ENCODE measurements at regions not wholly inside any gene's neighbourhood (a gene's known extent, or its start where the extent isn't known, plus 50 kb on each side); places are given as distances from the start of the nearest gene placed in this dataset.

DNA sequence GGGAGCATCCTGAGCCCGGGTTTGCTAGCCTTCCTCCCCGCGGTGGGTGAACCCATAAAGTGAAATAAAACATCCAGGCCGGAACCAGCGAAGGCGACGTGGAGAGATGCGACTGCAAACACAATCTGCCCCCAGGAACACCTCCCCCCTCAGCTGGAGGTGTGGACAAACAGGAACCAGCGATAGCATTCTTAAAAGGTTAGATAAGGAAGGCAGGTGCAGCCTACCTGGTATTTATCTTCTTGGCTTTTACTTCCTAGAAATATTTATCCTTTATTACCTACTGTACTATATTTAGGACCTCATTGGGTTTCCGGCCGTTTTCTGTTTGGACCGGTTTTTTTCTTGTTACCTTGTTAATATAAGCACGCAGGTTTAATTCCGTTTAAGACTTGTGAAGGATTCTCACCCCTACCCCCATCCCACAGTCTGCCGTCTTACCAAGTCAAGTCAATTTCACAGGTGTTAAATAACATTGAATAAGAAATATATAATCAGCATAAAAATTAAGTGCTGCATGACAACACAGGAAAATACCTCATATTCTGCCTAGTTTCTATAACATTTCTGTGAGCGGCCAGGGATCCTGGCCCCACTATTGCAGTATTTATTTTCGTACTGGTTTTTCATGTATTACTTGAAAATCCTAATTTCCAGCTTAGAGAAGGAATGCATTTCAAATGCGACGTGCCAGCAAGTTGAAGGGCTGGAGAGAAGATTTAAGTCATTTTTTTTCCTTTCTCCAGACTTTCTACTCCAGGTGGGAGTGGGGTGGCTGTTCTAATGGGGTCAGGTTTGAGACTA is 224.0 kb upstream of the ID2 start:
- no peaks in the 10 kb centered on the region for H3K4me1 Mint-ChIP-seq (ENCODE audit: low read depth)
- TF ChIP-seq, protein P1, sequence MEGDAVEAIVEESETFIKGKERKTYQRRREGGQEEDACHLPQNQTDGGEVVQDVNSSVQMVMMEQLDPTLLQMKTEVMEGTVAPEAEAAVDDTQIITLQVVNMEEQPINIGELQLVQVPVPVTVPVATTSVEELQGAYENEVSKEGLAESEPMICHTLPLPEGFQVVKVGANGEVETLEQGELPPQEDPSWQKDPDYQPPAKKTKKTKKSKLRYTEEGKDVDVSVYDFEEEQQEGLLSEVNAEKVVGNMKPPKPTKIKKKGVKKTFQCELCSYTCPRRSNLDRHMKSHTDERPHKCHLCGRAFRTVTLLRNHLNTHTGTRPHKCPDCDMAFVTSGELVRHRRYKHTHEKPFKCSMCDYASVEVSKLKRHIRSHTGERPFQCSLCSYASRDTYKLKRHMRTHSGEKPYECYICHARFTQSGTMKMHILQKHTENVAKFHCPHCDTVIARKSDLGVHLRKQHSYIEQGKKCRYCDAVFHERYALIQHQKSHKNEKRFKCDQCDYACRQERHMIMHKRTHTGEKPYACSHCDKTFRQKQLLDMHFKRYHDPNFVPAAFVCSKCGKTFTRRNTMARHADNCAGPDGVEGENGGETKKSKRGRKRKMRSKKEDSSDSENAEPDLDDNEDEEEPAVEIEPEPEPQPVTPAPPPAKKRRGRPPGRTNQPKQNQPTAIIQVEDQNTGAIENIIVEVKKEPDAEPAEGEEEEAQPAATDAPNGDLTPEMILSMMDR (IDR thresholded peaks at IDR 0.05) = no peak
- no peaks in the 10 kb centered on the region; the same call in 1 of the 2 replicates for H3K9me3 Mint-ChIP-seq
- no peak overlapping the region for H3K27ac Mint-ChIP-seq
- H3K36me3 Mint-ChIP-seq (ENCODE audit: low read depth) = no peaks in the 10 kb centered on the region
- H3K4me3 Mint-ChIP-seq = no peak overlapping the region
- no peak for DNase-seq
- H3K27me3 Mint-ChIP-seq (ENCODE audit: insufficient read depth) = peaks cover 15% of the 10 kb centered on the region

DNA sequence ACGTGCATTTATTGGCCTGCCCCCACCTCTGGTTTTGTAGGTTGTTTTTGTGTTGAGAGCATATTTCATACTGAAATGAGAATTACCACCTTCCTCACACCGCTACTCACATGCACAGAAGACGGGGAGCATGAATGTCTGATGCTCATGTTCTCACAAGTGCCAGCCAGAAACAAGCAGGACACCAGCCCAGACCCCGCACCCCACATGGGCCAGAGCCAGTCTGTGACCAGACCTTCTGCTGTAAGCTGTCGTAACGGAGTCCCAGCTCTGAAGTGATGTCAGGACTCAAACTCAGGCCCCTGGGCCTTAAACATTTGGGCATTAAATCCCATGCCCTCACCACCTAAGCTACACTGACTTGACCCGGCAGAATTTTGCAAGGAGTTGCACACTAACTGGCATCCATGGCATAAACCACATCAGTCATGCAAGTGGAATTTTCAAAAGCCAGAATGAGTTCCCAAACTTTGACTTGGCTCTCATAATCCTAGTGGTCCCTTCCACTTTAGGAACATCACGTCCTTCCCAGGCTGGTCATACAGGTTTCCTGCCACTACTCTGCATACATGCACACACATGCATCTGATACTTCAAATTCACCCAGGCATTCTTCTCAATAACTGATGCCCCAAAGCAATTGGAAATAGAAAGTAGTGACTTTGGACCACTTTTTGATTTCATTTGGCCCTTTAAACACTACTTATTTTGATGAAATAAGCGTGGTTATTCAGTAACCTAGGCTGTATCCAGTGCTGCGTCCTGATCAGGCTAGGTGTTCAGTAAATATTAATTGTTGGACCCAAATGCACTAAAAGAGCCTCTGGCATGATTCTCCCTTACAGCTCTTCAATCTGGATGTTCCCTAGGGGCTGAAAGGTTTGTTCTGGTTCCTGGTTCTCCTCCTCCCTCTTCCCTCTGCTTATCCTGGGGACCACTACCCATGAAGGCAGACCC is 223.1 kb upstream of the ID2 start:
- H3K27ac Mint-ChIP-seq = no peak overlapping the region

DNA sequence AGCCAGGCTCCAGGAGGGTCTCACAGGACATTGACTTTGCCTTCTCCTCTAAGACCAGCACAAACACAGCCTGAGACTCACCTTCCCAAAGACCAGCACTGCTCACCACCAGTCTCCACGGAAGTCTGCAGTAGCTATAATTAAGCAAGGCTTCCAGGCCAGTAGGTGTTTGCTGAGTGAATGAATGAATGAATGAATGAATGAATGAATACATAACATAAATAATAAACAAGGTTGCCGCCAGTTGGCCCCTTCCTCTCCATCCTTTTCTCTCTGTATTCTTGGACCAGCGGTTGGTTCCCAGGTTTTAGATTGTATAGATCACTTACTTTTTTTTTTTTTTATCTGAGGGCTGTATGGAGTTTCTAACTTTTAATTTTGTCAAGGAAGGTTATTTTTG is 222.4 kb upstream of the ID2 start:
- no peaks in the 10 kb centered on the region for H3K4me1 Mint-ChIP-seq (ENCODE audit: low read depth)
- H3K27me3 Mint-ChIP-seq (ENCODE audit: insufficient read depth) = peaks cover 15% of the 10 kb centered on the region
- TF ChIP-seq, protein P1 (IDR thresholded peaks at IDR 0.05) = no peak
- no peaks in the 10 kb centered on the region; the same call in 1 of the 2 replicates for H3K9me3 Mint-ChIP-seq
- H3K4me3 Mint-ChIP-seq = no peak overlapping the region
- H3K36me3 Mint-ChIP-seq (ENCODE audit: low read depth) = no peaks in the 10 kb centered on the region
- H3K27ac Mint-ChIP-seq = no peak overlapping the region
- no peak for DNase-seq

More for the DNA sequence above, 223.1 kb upstream of the ID2 start:
- Mint-ChIP-seq H3K27me3 (ENCODE audit: insufficient read depth) (peaks cover 15% of the 10 kb centered on the region), H3K4me3 (no peak overlapping the region), H3K4me1 (ENCODE audit: low read depth) (no peaks in the 10 kb centered on the region), H3K9me3 (no peaks in the 10 kb centered on the region; the same call in 1 of the 2 replicates), H3K36me3 (ENCODE audit: low read depth) (no peaks in the 10 kb centered on the region)
- no peak for DNase-seq
- TF ChIP-seq, protein P1 (IDR thresholded peaks at IDR 0.05) = no peak

DNA sequence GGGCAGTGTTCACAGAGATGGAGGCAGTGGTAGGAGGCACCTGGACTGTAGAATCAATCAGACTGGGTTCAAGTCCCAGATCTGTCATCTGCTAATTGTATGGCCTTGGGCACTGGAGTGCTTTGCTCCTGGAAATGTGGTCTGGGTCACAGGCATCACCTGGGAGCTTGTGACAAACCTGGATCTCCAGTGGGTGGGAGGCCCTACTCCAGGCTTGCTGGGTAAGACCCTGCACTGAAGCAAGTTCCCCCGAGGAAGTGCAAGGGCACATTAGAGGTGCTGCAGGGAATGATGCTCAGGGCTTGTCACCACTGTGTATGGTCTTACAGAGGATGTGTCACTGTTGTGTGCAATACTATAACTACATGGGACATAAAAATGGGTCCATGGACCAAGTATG is 220.5 kb upstream of the ID2 start:
- DNase-seq = no peak
- Mint-ChIP-seq H3K36me3 (ENCODE audit: low read depth) (no peaks in the 10 kb centered on the region), H3K9me3 (no peaks in the 10 kb centered on the region; the same call in 1 of the 2 replicates), H3K4me1 (ENCODE audit: low read depth) (no peaks in the 10 kb centered on the region), H3K27ac (no peak overlapping the region), H3K27me3 (ENCODE audit: insufficient read depth) (peaks cover 14% of the 10 kb centered on the region), H3K4me3 (no peak overlapping the region)
- TF ChIP-seq, protein P1 (IDR thresholded peaks at IDR 0.05) = no peak

DNA sequence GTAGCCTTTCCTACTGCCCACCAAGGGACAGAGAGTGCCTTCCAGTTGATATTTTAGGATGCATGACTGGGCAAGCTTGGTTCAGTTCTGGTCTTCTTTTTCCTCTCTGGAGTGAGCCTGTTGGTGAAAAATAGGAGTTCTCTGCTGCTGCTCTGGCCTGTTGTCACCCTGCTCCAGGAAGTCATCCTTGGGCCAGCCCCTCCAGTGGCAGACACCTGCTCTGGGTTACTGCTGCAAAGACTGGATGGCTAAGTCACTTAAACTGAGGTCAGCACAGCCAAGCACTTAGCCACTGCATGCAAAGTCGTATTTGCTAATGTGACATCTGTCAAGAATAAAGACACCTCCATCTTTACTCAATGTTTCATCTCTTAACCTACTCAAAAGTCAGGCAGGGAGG is 219.6 kb upstream of the ID2 start:
- H3K4me3 Mint-ChIP-seq = no peak overlapping the region
- TF ChIP-seq, protein P1 (IDR thresholded peaks at IDR 0.05) = no peak
- no peaks in the 10 kb centered on the region; the same call in 1 of the 2 replicates for H3K9me3 Mint-ChIP-seq
- H3K36me3 Mint-ChIP-seq (ENCODE audit: low read depth) = no peaks in the 10 kb centered on the region
- no peaks in the 10 kb centered on the region for H3K4me1 Mint-ChIP-seq (ENCODE audit: low read depth)
- no peak for DNase-seq
- H3K27me3 Mint-ChIP-seq (ENCODE audit: insufficient read depth) = peaks cover 14% of the 10 kb centered on the region
- H3K27ac Mint-ChIP-seq = no peak overlapping the region

Data from HFFc6 (cell line).